HEK293 (cell line): ENCODE measurements at regions not wholly inside any gene's neighbourhood (a gene's known extent, or its start where the extent isn't known, plus 50 kb on each side); places are given as distances from the start of the nearest gene placed in this dataset.

Experiments
- CTCF ChIP-seq: fragments of 450-650 bp; formaldehyde crosslinking; IDR thresholded peaks from 2 replicates; pipeline ENCODE4 v1.5.1; 2016; ENCODE audit warnings: missing biosample characterization, missing genetic modification characterization
- KLF10 ChIP-seq: fragments of 450-650 bp; IDR thresholded peaks from 2 replicates; pipeline ENCODE4 v1.5.1; 2018; ENCODE audit warnings: missing biosample characterization, mild to moderate bottlenecking, missing genetic modification characterization
- TCF7L2 ChIP-seq: IDR thresholded peaks from 2 replicates; pipeline ENCODE4 v1.6.1; 2011; ENCODE audit warnings: low read depth, mild to moderate bottlenecking, inconsistent platforms, low read length, moderate library complexity, borderline replicate concordance
- ZNF140 ChIP-seq: fragments of 450-650 bp; formaldehyde crosslinking; IDR thresholded peaks from 2 replicates; pipeline ENCODE4 v1.5.1; 2016; ENCODE audit warnings: missing biosample characterization, missing genetic modification characterization
- ZNF19 ChIP-seq: fragments of 450-650 bp; formaldehyde crosslinking; IDR thresholded peaks from 2 replicates; pipeline ENCODE4; 2016; ENCODE audit warnings: missing biosample characterization, missing genetic modification characterization, low read depth
- ZNF211 ChIP-seq: fragments of 450-650 bp; formaldehyde crosslinking; IDR thresholded peaks from 2 replicates; pipeline ENCODE4 v1.5.1; 2016; ENCODE audit warnings: low read depth, missing biosample characterization, missing genetic modification characterization
- ZNF324 ChIP-seq: fragments of 450-650 bp; formaldehyde crosslinking; IDR thresholded peaks from 2 replicates; pipeline ENCODE4 v1.5.1; 2016; ENCODE audit warnings: missing biosample characterization, missing genetic modification characterization
- ZNF707 ChIP-seq: fragments of 450-650 bp; formaldehyde crosslinking; IDR thresholded peaks from 2 replicates; pipeline ENCODE4 v1.5.1; 2016; ENCODE audit warnings: missing biosample characterization, missing genetic modification characterization
- ZNF785 ChIP-seq: fragments of 450-650 bp; formaldehyde crosslinking; IDR thresholded peaks from 2 replicates; pipeline ENCODE4 v1.5.1; 2016; ENCODE audit warnings: missing biosample characterization, missing genetic modification characterization
- ZSCAN30 ChIP-seq: fragments of 450-650 bp; IDR thresholded peaks from 2 replicates; pipeline ENCODE4 v1.5.1; 2018; ENCODE audit warnings: missing biosample characterization, mild to moderate bottlenecking, missing genetic modification characterization, moderate library complexity

- TF ChIP-seq ZNF211 (tag by site-specific recombination) (no peak), ZNF19 (no peak), ZNF707 (tag by site-specific recombination) (no peak), TCF7L2 (no peak), KLF10 (no peak), ZSCAN30 (tag by site-specific recombination) (no peak), ZNF140 (tag by site-specific recombination) (no peak), ZNF324 (tag by site-specific recombination) (no peak), CTCF (tag by site-specific recombination) (no peak), ZNF785 (tag by site-specific recombination) (no peak)
Measured at GRCh38 chr5:62902126-62902525, 323.5 kb downstream of the LRRC70 start.
